ENCODE measurements at regions not wholly inside any gene's neighbourhood (a gene's known extent, or its start where the extent isn't known, plus 50 kb on each side); places are given as distances from the start of the nearest gene placed in this dataset.

GRCh38 chr20:40506537-40506939, 182.5 kb downstream of the MAFB start:
- H3K4me3 Mint-ChIP-seq = no peak overlapping the region
- no peak for DNase-seq
- peaks cover 3% of the 10 kb centered on the region for H3K27me3 Mint-ChIP-seq
- no peaks in the 10 kb centered on the region for H3K36me3 Mint-ChIP-seq (ENCODE audit: low read depth)
- no peak overlapping the region for H3K27ac Mint-ChIP-seq
- H3K9me3 Mint-ChIP-seq = no peaks in the 10 kb centered on the region
- no peaks in the 10 kb centered on the region for H3K4me1 Mint-ChIP-seq (ENCODE audit: low read depth)

- no peak for DNase-seq
- Mint-ChIP-seq H3K4me1 (ENCODE audit: low read depth) (no peaks in the 10 kb centered on the region), H3K9me3 (no peaks in the 10 kb centered on the region), H3K27ac (no peak overlapping the region), H3K36me3 (ENCODE audit: low read depth) (no peaks in the 10 kb centered on the region), H3K27me3 (no peaks in the 10 kb centered on the region), H3K4me3 (no peak overlapping the region)
Observed at GRCh38 chr20:40503119-40503518, 185.9 kb downstream of the MAFB start.

GRCh38 chr20:40502576-40502975, 186.5 kb downstream of the MAFB start:
- DNase-seq = no peak
- Mint-ChIP-seq H3K27me3 (no peaks in the 10 kb centered on the region), H3K36me3 (ENCODE audit: low read depth) (no peaks in the 10 kb centered on the region), H3K4me3 (no peak overlapping the region), H3K27ac (no peak overlapping the region), H3K4me1 (ENCODE audit: low read depth) (no peaks in the 10 kb centered on the region), H3K9me3 (no peaks in the 10 kb centered on the region)

GRCh38 chr20:40499391-40499790, 189.6 kb downstream of the MAFB start:
- H3K9me3 Mint-ChIP-seq = no peaks in the 10 kb centered on the region
- no peak for DNase-seq
- H3K27me3 Mint-ChIP-seq = peaks cover 3% of the 10 kb centered on the region
- no peak overlapping the region for H3K27ac Mint-ChIP-seq
- no peaks in the 10 kb centered on the region for H3K4me1 Mint-ChIP-seq (ENCODE audit: low read depth)
- no peak overlapping the region for H3K4me3 Mint-ChIP-seq
- H3K36me3 Mint-ChIP-seq (ENCODE audit: low read depth) = no peaks in the 10 kb centered on the region

DNA sequence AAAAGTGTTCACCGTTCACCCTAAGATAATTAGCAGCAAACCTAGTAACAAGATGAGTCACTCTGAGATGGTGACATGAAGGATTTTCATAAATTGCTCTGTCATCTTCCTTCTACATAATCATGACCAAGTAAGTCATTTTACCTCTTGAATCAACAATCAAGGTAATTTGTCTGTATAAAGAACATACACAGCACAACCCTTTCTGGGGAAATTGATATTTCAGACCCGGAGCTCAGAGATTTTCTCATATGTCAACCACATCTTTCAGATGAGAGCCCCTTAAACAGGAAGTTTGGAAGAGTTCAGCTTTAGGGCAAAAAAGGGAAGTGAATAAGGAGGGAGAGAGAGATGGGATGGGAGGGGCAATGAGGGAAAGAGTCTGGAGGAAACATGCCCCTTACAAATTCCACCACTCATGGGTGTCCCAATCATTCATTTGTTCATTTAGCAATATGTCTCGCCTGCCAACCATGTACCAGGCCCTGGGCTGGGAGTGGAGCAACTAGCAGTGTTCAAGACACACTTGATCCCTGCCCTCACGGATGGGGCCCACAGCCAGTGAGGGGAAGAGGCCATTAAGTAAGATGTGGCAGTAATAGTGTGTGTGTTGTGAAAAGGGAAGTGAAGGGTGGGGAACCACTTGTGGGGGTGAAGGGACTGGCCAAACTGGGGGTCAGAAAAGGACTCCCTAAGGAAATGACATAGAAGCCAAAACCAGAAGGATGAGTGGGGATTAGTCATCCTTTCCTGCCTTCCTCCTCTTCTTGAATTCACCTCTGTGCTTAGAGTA, 190.9 kb downstream of the MAFB start:
- Mint-ChIP-seq H3K27me3 (peaks cover 3% of the 10 kb centered on the region), H3K4me1 (ENCODE audit: low read depth) (no peaks in the 10 kb centered on the region)

GRCh38 chr20:40495956-40496355, 193.1 kb downstream of the MAFB start:
- H3K9me3 Mint-ChIP-seq = no peaks in the 10 kb centered on the region
- no peaks in the 10 kb centered on the region for H3K4me1 Mint-ChIP-seq (ENCODE audit: low read depth)
- H3K27ac Mint-ChIP-seq = no peak overlapping the region
- DNase-seq = no peak
- H3K27me3 Mint-ChIP-seq = peaks cover 3% of the 10 kb centered on the region
- H3K4me3 Mint-ChIP-seq = no peak overlapping the region
- H3K36me3 Mint-ChIP-seq (ENCODE audit: low read depth) = no peaks in the 10 kb centered on the region

More for the DNA sequence above, 190.9 kb downstream of the MAFB start:
- no peak for DNase-seq
- Mint-ChIP-seq H3K36me3 (ENCODE audit: low read depth) (no peaks in the 10 kb centered on the region), H3K4me3 (no peak overlapping the region), H3K27ac (no peak overlapping the region), H3K9me3 (no peaks in the 10 kb centered on the region)

DNA sequence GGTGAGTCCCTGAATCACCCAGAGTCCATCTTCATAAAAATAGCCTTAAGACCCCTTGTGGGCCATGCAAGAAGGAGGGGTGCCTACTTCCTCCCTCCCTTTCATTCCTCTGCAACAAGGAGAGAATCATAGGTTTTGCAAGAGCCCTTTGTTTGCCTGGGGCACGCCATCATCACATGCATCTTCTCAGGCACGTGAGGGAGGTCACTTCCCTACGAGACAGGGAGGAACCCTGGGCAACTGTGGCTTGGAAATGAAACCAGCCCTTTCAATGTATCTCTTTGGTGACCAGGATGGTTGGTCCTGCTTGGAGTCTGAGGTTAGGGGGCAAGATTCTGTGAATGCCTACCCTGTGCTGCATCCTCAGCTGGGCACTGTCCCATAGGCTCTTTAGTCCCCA, 194.8 kb downstream of the MAFB start:
- no peaks in the 10 kb centered on the region for H3K4me1 Mint-ChIP-seq (ENCODE audit: low read depth)
- no peaks in the 10 kb centered on the region for H3K36me3 Mint-ChIP-seq (ENCODE audit: low read depth)
- H3K4me3 Mint-ChIP-seq = no peak overlapping the region
- H3K27me3 Mint-ChIP-seq = peaks cover 3% of the 10 kb centered on the region
- no peak for DNase-seq
- no peaks in the 10 kb centered on the region for H3K9me3 Mint-ChIP-seq
- no peak overlapping the region for H3K27ac Mint-ChIP-seq

GRCh38 chr20:40493549-40493948, 195.5 kb downstream of the MAFB start:
- no peaks in the 10 kb centered on the region for H3K4me1 Mint-ChIP-seq (ENCODE audit: low read depth)
- no peaks in the 10 kb centered on the region for H3K9me3 Mint-ChIP-seq
- no peak overlapping the region for H3K27ac Mint-ChIP-seq

GRCh38 chr20:40493071-40493470, 196.0 kb downstream of the MAFB start:
- no peak overlapping the region for H3K4me3 Mint-ChIP-seq
- no peaks in the 10 kb centered on the region for H3K36me3 Mint-ChIP-seq (ENCODE audit: low read depth)
- peaks cover 3% of the 10 kb centered on the region for H3K27me3 Mint-ChIP-seq
- no peak for DNase-seq
- H3K9me3 Mint-ChIP-seq = no peaks in the 10 kb centered on the region
- H3K4me1 Mint-ChIP-seq (ENCODE audit: low read depth) = no peaks in the 10 kb centered on the region
- H3K27ac Mint-ChIP-seq = no peak overlapping the region

More at GRCh38 chr20:40493549-40493948, 195.5 kb downstream of the MAFB start:
- DNase-seq = no peak
- Mint-ChIP-seq H3K36me3 (ENCODE audit: low read depth) (no peaks in the 10 kb centered on the region), H3K4me3 (no peak overlapping the region), H3K27me3 (peaks cover 3% of the 10 kb centered on the region)

DNA sequence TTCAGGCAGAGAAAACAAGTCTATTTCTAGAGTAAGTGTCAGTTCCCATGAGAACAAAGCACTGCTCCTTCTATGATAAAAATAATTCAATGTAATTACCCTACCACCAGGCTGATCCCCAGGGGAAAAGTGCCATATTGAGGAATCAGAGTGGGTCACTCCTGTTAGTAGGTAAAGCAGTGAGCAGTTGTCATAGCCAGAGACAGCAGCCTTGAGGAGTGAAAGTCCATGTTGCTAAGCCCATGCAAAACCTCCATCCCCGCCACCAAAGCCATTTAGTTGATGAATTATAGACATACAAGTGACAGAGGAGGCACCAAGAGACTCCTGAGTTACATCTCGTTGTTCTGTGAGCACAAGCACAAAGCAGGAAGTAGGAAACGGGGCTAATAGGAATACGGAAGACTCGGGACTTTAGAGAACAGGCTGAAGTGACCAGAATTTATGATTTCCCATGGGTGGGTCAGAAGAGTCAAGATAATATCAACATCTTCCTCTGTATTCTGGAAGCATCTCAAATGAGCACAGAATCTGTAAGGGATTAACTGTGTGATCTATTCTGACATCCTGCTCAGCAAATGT, 197.9 kb downstream of the MAFB start:
- Mint-ChIP-seq H3K9me3 (no peaks in the 10 kb centered on the region), H3K27me3 (peaks cover 3% of the 10 kb centered on the region), H3K27ac (no peak overlapping the region), H3K4me3 (no peak overlapping the region), H3K36me3 (ENCODE audit: low read depth) (no peaks in the 10 kb centered on the region), H3K4me1 (ENCODE audit: low read depth) (no peaks in the 10 kb centered on the region)
- no peak for DNase-seq

- no peak overlapping the region for H3K4me3 Mint-ChIP-seq
- H3K4me1 Mint-ChIP-seq (ENCODE audit: low read depth) = no peaks in the 10 kb centered on the region
- H3K36me3 Mint-ChIP-seq (ENCODE audit: low read depth) = no peaks in the 10 kb centered on the region
- H3K27ac Mint-ChIP-seq = no peak overlapping the region
- no peaks in the 10 kb centered on the region for H3K9me3 Mint-ChIP-seq
- no peaks in the 10 kb centered on the region for H3K27me3 Mint-ChIP-seq
- no peak for DNase-seq
Observed at GRCh38 chr20:40489886-40490285, 199.2 kb downstream of the MAFB start.

DNA sequence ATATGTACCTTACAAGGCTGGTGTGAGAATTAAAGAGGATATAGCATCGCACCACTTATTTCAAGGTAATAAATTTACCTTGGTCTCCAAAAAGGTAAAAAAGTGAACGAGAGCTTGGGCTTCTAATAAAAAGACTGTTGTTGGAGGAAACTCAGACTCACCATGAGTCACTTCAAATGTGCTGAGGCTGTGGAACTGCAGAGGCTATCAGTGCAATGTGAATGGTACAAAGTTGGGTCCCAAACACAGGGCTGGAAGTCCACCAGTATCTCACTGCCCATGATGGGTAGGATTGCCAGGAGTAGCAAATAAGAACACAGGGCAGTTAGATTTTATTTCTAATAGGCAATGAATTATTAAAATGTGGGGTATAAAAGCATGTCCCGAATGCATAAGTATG, 200.6 kb downstream of the MAFB start:
- Mint-ChIP-seq H3K27ac (no peak overlapping the region), H3K4me1 (ENCODE audit: low read depth) (no peaks in the 10 kb centered on the region), H3K27me3 (no peaks in the 10 kb centered on the region), H3K4me3 (no peak overlapping the region), H3K9me3 (no peaks in the 10 kb centered on the region), H3K36me3 (ENCODE audit: low read depth) (no peaks in the 10 kb centered on the region)
- no peak for DNase-seq

DNA sequence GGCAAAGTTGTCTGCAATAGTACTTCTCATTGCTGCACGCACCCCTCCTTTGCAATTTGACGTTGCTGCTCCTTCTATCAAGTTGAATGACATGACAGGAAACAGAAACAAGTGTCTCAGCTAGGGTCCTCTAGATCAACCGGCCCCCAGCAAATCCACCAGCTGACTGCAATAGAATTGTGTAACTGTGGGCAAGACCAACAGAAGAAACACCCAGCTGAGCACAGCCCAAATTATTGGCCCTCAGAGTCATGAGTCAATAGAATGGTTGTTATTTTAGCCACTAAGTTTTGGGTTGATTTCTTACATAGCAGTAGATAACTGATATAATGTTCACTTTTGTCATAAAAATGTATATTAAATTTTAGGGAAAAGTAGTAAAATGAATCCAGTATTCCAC, 202.7 kb downstream of the MAFB start:
- Mint-ChIP-seq H3K9me3 (no peaks in the 10 kb centered on the region), H3K27me3 (no peaks in the 10 kb centered on the region), H3K4me3 (no peak overlapping the region), H3K27ac (no peak overlapping the region), H3K4me1 (ENCODE audit: low read depth) (no peaks in the 10 kb centered on the region), H3K36me3 (ENCODE audit: low read depth) (no peaks in the 10 kb centered on the region)
- DNase-seq = no peak

DNA sequence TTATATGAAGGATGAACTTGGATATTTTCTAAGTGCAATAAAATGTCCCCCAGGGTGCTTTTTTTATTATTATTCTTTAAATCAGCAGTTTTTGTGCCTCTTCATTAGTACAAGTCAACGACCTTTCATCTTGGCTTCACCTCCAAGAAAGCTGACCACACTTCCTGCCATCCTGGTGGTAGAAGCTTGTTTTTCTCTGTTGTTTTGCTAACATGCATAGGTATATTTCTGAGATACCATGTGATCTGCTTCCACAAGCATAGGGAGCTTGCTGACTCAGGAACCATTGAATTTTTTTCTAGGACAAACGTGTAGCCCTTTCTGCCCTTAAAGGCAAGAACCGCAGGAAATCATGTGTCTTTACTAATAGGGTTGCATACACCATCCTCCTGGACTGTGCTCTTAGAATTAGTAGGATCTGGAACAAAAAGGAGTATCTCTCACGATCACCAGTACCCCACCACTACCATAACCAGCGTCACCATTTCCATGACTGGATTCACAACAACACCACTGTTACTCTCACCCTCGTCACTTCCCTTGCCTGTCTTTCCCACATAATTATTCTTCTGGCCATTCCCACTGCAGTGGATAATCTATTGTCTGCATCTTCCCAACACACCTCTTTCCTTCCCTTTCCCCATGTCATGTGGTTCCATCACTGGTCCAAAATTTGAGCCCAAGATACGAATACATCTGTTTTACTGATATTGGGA, 207.1 kb downstream of the MAFB start:
- no peak for DNase-seq
- Mint-ChIP-seq H3K4me3 (no peak overlapping the region), H3K36me3 (ENCODE audit: low read depth) (no peaks in the 10 kb centered on the region), H3K27ac (no peak overlapping the region), H3K27me3 (no peaks in the 10 kb centered on the region), H3K4me1 (ENCODE audit: low read depth) (no peaks in the 10 kb centered on the region), H3K9me3 (no peaks in the 10 kb centered on the region)

- Mint-ChIP-seq H3K4me1 (ENCODE audit: low read depth) (no peaks in the 10 kb centered on the region), H3K9me3 (no peaks in the 10 kb centered on the region), H3K36me3 (ENCODE audit: low read depth) (no peaks in the 10 kb centered on the region), H3K4me3 (no peak overlapping the region), H3K27ac (no peak overlapping the region), H3K27me3 (no peaks in the 10 kb centered on the region)
- DNase-seq = no peak
Observed at GRCh38 chr20:40481337-40481736, 207.7 kb downstream of the MAFB start.
